ENCODE measurements at regions not wholly inside any gene's neighbourhood (a gene's known extent, or its start where the extent isn't known, plus 50 kb on each side); places are given as distances from the start of the nearest gene placed in this dataset.
"Not testable (repeated sequence)": the region's sequence is repeated elsewhere in the genome, so short reads cannot be mapped to it uniquely, and the experiment has no call there.

DNA sequence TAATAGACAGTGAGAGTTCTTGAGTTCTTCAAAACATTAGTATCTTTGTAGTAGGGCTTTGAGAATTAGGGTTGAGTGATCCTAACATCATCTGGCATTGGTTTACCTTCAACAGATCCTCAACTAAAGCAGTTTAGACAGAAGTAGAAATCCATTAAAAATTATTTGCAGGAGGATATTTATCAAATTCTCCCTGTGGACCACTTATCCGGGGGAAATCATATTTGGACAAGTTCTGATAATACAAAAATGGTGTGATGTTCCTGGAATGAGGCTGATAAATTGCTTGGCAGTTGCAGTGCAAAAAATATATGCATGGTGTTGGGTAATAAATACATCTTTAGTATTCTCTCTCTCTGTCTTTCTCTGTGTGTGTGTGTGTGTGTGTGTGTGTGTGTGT is 115.1 kb upstream of the CHODL start:
- TF ChIP-seq, protein P1, sequence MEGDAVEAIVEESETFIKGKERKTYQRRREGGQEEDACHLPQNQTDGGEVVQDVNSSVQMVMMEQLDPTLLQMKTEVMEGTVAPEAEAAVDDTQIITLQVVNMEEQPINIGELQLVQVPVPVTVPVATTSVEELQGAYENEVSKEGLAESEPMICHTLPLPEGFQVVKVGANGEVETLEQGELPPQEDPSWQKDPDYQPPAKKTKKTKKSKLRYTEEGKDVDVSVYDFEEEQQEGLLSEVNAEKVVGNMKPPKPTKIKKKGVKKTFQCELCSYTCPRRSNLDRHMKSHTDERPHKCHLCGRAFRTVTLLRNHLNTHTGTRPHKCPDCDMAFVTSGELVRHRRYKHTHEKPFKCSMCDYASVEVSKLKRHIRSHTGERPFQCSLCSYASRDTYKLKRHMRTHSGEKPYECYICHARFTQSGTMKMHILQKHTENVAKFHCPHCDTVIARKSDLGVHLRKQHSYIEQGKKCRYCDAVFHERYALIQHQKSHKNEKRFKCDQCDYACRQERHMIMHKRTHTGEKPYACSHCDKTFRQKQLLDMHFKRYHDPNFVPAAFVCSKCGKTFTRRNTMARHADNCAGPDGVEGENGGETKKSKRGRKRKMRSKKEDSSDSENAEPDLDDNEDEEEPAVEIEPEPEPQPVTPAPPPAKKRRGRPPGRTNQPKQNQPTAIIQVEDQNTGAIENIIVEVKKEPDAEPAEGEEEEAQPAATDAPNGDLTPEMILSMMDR (IDR thresholded peaks at IDR 0.05; ENCODE audit: extremely low read depth, missing control alignments): no peak
- no peak for DNase-seq (ENCODE audit: low spot score)

DNA sequence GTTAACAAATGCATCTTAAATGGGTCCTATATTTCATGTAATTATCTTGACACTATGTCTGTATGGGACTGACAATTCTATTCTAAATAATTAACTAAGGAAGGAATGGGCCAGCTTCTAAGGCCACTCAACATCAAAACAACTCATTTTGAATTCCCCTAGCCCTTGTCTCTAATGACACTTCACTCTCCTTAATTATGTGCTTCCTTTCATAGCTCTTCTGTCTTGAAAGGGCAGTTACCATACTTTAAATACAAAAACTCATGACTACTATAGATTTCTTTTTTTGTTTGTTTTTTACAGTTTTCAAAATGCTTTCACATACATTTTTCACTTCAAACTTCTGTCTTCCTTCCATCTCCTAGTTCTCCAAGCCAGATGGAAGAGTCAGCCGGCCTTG is 126.1 kb upstream of the CHODL start:
- TF ChIP-seq, protein P1 (IDR thresholded peaks at IDR 0.05; ENCODE audit: extremely low read depth, missing control alignments): no peak
- DNase-seq (ENCODE audit: low spot score): no peak

DNA sequence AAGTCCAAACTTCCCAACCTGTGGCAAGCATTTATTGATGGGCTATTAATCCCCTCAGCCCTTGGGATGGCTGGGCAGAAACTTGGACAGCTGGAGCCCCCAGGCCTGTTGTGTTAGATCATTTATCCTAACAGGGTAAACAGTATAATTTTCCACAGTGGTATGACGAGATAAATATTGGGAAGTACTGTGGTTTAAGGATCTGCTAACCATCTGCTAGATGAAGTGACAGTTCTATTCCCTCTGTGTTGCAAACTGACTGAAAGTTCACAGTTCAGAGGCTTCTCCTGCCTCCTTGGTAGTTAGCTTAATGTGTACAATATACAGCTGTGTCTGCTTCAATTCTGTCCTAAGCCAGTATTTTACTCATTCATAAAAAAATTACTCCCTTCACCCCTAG is 127.5 kb upstream of the CHODL start:
- no peak for DNase-seq (ENCODE audit: low spot score)
- TF ChIP-seq, protein P1 (IDR thresholded peaks at IDR 0.05; ENCODE audit: extremely low read depth, missing control alignments): no peak

DNA sequence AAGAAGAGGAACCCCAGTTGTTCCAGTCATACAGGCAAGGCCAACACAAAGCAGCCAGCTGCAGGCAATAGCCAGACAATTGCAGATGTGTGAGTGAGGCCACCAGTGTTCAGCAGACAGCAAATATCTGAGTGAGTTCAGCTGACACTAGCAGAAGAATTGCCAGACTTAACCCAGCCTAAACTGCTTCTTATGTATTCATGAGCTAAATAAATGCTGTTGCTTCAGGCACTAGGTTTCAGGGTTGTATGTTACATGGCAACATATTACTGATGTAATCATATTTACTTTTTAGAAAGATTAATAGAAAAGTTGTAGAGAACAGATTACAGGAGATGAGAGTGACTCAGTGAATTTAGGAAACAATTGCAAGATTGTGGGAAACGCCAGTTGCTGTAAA is 129.8 kb upstream of the CHODL start:
- no peak for DNase-seq (ENCODE audit: low spot score)
- TF ChIP-seq, protein P1 (IDR thresholded peaks at IDR 0.05; ENCODE audit: extremely low read depth, missing control alignments): no peak

DNA sequence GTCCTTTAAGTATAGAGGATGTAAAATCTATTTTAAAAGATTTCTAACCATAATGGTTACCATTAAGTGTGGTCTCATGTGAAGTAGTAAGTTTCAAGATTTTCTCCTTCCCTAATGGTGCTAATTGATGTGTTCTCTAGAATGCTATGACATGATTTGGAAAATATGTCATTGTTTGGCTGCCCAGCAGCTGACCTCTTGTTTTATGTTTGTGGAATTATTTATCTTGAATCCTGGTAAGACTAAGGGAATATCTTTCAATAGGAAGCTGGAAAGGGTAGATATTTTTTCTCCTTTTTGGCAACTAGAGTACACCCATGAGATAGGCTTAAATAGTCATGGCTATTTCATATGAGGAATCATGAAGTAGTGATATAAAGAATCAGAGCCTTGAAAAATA is 139.8 kb upstream of the CHODL start:
- TF ChIP-seq, protein P1 (IDR thresholded peaks at IDR 0.05; ENCODE audit: extremely low read depth, missing control alignments): no peak
- no peak for DNase-seq (ENCODE audit: low spot score)

DNA sequence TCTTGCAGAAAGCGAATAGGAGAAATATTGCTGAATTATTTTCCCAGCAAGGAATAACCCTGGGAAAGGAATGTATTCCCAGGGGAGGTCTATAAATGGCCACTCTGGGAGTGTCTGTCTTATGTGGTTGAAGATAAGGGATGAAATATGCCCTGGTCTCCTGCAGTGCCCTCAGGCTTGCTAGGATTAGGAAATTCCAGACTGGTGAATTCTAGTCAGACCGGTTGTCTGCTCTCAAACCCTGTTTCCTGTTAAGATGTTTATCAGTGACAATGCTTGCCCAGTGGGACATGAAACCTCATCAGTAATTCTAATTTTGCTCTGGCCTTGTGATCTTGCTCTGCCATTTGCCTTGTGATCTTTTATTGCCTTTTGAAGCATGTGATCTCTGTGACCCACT is 148.2 kb upstream of the CHODL start:
- not testable (repeated sequence) for DNase-seq (ENCODE audit: low spot score)

DNA sequence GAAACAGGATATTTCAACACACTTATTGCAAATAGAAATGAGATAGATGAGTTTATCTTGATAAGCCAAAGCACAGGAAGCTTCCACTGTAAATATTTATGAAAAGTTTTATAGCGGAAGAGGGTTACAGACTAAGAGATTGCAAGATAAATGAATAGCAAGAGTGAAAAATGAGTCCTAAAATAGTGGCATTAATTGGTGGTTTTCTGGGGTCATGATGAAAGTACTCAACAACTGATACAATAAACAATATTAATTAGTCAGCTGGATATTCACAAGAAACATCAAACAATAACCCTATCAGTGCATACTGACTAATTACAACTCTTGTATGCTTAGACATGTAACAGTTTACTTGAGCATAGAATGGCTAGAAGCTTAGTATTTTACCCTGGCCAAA is 154.8 kb upstream of the CHODL start:
- TF ChIP-seq, protein P1 (IDR thresholded peaks at IDR 0.05; ENCODE audit: extremely low read depth, missing control alignments): no peak
- DNase-seq (ENCODE audit: low spot score): no peak

DNA sequence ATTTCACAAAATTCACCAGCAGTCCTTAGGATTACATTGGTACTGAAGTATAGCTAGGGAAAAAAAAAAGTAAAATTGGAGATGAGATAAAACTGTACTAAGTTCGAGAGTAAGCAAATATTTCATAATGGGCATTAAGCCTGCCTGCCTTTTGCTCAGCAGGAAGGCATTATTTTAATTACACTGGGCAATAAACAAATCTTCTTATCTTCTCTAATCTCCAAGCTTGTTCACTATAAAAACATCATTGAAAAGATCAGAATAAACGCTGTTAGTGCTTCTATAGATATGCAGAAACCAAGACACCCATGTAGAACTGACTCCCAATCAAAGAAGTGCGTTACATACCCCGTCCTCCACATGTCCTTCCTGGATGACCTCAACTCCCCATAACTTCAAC is 174.2 kb upstream of the CHODL start:
- DNase-seq (ENCODE audit: low spot score): no peak
- TF ChIP-seq, protein P1 (IDR thresholded peaks at IDR 0.05; ENCODE audit: extremely low read depth, missing control alignments): no peak

Data from GM20000 (cell line).